ENCODE measurements at regions not wholly inside any gene's neighbourhood (a gene's known extent, or its start where the extent isn't known, plus 50 kb on each side); places are given as distances from the start of the nearest gene placed in this dataset.

GRCh38 chr7:94054130-94054529 is 50.0 kb upstream of the BET1 start:
- DNase-seq, result no peak

GRCh38 chr7:94055963-94056362 is 51.8 kb upstream of the BET1 start:
- no peak for DNase-seq

GRCh38 chr7:94056796-94057207 is 52.6 kb upstream of the BET1 start:
- peak; percentile 95 for DNase-seq

GRCh38 chr7:94057955-94058354 is 53.8 kb upstream of the BET1 start:
- DNase-seq, result no peak

GRCh38 chr7:94059746-94060145 is 55.6 kb upstream of the BET1 start:
- DNase-seq, result peak; percentile 91

GRCh38 chr7:94060752-94061151 is 56.6 kb upstream of the BET1 start:
- DNase-seq, result no peak

- DNase-seq, result peak; percentile 27
Measured at GRCh38 chr7:94061326-94061725, 57.2 kb upstream of the BET1 start.

- DNase-seq, result no peak
Measured at GRCh38 chr7:94062372-94062771, 58.2 kb upstream of the BET1 start.

GRCh38 chr7:94064541-94065191 is 60.5 kb upstream of the BET1 start:
- no peak for DNase-seq

GRCh38 chr7:94067047-94067446 is 62.9 kb upstream of the BET1 start:
- no peak for DNase-seq

GRCh38 chr7:94067506-94067905 is 63.4 kb upstream of the BET1 start:
- DNase-seq, result no peak

GRCh38 chr7:94069162-94069739 is 65.1 kb upstream of the BET1 start:
- no peak for DNase-seq

GRCh38 chr7:94080551-94080950 is 76.4 kb upstream of the BET1 start:
- no peak for DNase-seq

- no peak for DNase-seq
Measured at GRCh38 chr7:94082126-94082525, 78.0 kb upstream of the BET1 start.

GRCh38 chr7:94087664-94088352 is 83.7 kb upstream of the BET1 start:
- DNase-seq, result peak; percentile 59

- peak; percentile 57 for DNase-seq
Measured at GRCh38 chr7:94088560-94088959, 84.4 kb upstream of the BET1 start.

- DNase-seq, result no peak
Measured at GRCh38 chr7:94089806-94090205, 85.7 kb upstream of the BET1 start.

GRCh38 chr7:94092980-94093379 is 88.8 kb upstream of the BET1 start:
- DNase-seq, result no peak

- no peak for DNase-seq
Measured at GRCh38 chr7:94094298-94094697, 90.1 kb upstream of the BET1 start.

GRCh38 chr7:94095316-94096009 is 91.3 kb upstream of the BET1 start:
- no peak for DNase-seq

GRCh38 chr7:94099679-94100078 is 95.5 kb upstream of the BET1 start:
- DNase-seq, result no peak

GRCh38 chr7:94100723-94101345 is 96.7 kb upstream of the BET1 start:
- DNase-seq, result no peak

- no peak for DNase-seq
Measured at GRCh38 chr7:94104301-94104700, 100.1 kb upstream of the BET1 start.
